GM19467 (cell line): ENCODE measurements at regions not wholly inside any gene's neighbourhood (a gene's known extent, or its start where the extent isn't known, plus 50 kb on each side); places are given as distances from the start of the nearest gene placed in this dataset.

Experiments used
- ATAC-seq: cut with Tn5 transposase; IDR thresholded peaks from one replicate; pipeline ENCODE4 v1.9.1; 2021; ENCODE audit warnings: mild to moderate bottlenecking, moderate library complexity; ENCODE audit not compliant: unreplicated experiment

- no peak for ATAC-seq
Observed at GRCh38 chr2:9793156-9793917, 49.9 kb upstream of the TAF1B start.
